SIG-M5 treated with dmso at 0.1 percent for 504 hours (cell line): ENCODE measurements at regions not wholly inside any gene's neighbourhood (a gene's known extent, or its start where the extent isn't known, plus 50 kb on each side); places are given as distances from the start of the nearest gene placed in this dataset.
A peak's percentile ranks its signal among the peaks of the same experiment; 100 is the strongest.
"Not testable (repeated sequence)": the region's sequence is repeated elsewhere in the genome, so short reads cannot be mapped to it uniquely, and the experiment has no call there.

Experiments used
- DNase-seq: peaks from one replicate; lab custom pipeline; 2025; ENCODE audit not compliant: unreplicated experiment; lab: John Stamatoyannopoulos, UW

- not testable (repeated sequence) for DNase-seq
Observed at GRCh38 chr17:53208935-53209334, 613.8 kb upstream of the KIF2B start.

- DNase-seq, result no peak
Observed at GRCh38 chr17:53193044-53193443, 629.7 kb upstream of the KIF2B start.

- DNase-seq, result peak; percentile 1
Observed at GRCh38 chr17:53191878-53192277, 630.8 kb upstream of the KIF2B start.

- DNase-seq, result no peak
Observed at GRCh38 chr17:53186001-53186400, 636.7 kb upstream of the KIF2B start.

GRCh38 chr17:53176629-53177028, 646.1 kb upstream of the KIF2B start:
- no peak for DNase-seq

GRCh38 chr17:53168413-53168812, 654.3 kb upstream of the KIF2B start:
- DNase-seq, result no peak

- no peak for DNase-seq
Observed at GRCh38 chr17:53166731-53167130, 656.0 kb upstream of the KIF2B start.

GRCh38 chr17:53150101-53150698, 672.5 kb upstream of the KIF2B start:
- DNase-seq, result peak; percentile 8

GRCh38 chr17:53149316-53149715, 673.4 kb upstream of the KIF2B start:
- DNase-seq, result no peak

GRCh38 chr17:53148058-53148457, 674.7 kb upstream of the KIF2B start:
- DNase-seq, result no peak

GRCh38 chr17:53142890-53143289, 679.8 kb upstream of the KIF2B start:
- DNase-seq, result no peak

- no peak for DNase-seq
Observed at GRCh38 chr17:53141731-53142130, 681.0 kb upstream of the KIF2B start.

- no peak for DNase-seq
Observed at GRCh38 chr17:53141280-53141679, 681.4 kb upstream of the KIF2B start.

GRCh38 chr17:53137869-53138268, 684.9 kb upstream of the KIF2B start:
- DNase-seq, result no peak

GRCh38 chr17:53135969-53136368, 686.8 kb upstream of the KIF2B start:
- DNase-seq, result no peak

GRCh38 chr17:53134548-53134947, 688.2 kb upstream of the KIF2B start:
- no peak for DNase-seq

- no peak for DNase-seq
Observed at GRCh38 chr17:53133876-53134275, 688.9 kb upstream of the KIF2B start.

- no peak for DNase-seq
Observed at GRCh38 chr17:53129863-53130262, 692.9 kb upstream of the KIF2B start.

- no peak for DNase-seq
Observed at GRCh38 chr17:53127331-53127730, 695.4 kb upstream of the KIF2B start.

- DNase-seq, result no peak
Observed at GRCh38 chr17:53122966-53123365, 699.8 kb upstream of the KIF2B start.

- no peak for DNase-seq
Observed at GRCh38 chr17:53119773-53120172, 703.0 kb upstream of the KIF2B start.

GRCh38 chr17:53118948-53119347, 703.8 kb upstream of the KIF2B start:
- DNase-seq, result no peak

GRCh38 chr17:53106886-53107285, 715.8 kb upstream of the KIF2B start:
- DNase-seq, result no peak

- no peak for DNase-seq
Observed at GRCh38 chr17:53101706-53102105, 721.0 kb upstream of the KIF2B start.
